ENCODE measurements at regions not wholly inside any gene's neighbourhood (a gene's known extent, or its start where the extent isn't known, plus 50 kb on each side); places are given as distances from the start of the nearest gene placed in this dataset.
"Not testable (repeated sequence)": the region's sequence is repeated elsewhere in the genome, so short reads cannot be mapped to it uniquely, and the experiment has no call there.

DNA sequence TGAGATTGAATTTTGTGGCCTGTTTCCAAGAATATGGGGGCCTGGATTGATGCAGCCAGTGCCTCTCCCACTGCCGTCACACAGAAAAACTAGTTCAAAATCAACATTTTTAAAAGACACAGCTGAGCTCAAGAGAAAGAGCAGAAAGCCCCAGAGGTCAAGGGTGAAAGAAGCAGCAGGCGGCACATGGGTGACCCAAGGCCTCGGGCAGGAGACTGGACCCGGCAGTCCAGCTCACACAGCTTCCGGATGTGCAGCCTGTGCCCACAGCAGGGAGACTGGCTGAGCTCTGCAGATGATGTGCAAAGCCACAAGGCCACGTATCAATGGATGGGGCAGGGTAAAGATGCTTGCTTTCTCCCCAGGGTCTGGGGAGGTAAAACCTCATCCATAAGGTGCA, 50.4 kb upstream of the RNF32 start:
- DNase-seq = no peak

DNA sequence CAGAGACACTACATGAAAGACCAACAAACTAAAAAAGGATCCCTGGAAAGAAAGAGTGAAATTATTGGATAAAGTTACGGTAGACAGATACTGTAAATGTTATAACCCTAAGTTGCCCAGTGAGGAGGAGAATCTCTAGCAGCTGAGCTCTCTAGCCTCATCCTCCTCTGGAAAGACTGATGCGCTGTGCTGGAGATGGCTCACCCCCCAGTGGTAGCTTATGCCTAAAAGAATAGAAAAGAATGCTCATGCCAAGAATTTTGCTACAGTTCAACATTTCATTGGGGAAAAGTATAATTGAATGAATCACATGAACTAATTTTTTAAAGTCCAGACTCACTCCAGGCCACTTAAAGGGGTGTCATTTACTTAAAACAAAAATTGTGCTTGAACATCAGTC, 50.8 kb upstream of the RNF32 start:
- DNase-seq = no peak

DNA sequence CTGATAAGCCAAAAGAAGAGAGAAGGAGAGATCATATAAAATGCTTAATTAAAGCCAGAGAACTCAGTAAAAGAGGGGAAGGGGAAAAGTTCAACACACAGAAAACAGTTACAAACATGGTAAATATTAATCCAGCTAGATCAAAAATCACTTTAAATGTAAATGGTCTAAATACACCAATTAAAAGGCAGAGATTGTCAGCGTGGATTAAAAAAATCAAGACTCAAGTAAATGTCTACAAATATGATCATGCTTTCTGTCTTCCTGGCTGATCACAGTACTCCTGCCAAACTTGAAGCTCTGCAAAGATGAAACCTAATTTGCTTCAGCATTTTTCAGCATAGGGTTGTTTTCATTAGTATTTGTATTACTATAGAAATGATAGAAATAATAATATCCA, 54.6 kb upstream of the RNF32 start:
- no peak for DNase-seq

DNA sequence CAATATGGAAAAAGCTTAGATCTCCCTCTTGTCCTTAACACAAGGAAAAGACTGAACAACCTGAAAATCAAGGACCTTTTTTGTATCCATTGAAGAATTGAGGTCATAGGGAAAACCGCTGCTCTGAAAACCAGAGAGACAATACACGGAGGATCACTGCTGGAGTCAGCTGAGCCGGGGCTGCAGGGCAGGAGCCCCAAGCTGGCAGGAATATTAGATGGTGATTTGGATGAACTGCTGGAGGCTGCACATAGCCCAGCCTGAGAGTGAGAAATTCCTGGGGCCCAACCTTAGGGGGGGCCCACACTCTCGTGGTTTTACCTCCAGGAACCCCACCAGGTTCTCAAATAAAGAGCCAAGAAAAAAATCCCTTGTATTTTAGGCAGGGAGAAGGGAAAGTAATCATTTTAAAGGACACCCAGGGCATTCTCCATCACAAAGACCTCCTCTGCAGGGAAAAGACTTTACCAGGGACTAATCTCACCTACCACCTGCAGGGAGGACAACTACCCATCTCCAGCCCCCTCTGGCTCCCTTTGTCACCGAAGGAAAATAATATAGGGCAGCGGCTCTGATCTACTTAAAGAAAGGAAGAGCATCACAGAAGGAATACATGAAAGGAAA, 55.4 kb upstream of the RNF32 start:
- no peak for DNase-seq

DNA sequence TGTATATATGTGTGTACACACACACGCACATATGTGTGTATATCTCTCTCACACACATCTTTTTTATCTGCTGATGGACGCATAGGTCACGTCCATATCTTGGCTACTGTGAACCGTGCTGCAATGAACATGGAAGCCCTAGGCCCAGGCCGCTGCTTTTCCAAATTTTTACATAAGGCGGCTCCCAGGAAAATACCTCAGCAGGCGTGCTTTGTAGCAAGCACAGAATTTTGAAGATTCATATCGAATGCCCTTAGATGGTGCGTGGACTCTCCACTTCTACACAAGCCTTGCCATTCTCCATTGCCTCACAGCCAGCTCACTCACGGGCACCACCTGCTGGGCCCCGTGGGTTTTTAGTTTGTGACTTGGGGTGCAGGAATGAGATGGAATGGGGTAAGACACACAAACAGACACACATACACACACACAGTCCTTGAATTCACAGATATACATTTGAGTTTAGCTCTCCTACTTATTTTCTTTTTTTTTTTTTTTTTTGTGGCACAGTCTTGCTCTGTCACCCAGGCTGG, 57.9 kb upstream of the RNF32 start:
- no peak for DNase-seq

DNA sequence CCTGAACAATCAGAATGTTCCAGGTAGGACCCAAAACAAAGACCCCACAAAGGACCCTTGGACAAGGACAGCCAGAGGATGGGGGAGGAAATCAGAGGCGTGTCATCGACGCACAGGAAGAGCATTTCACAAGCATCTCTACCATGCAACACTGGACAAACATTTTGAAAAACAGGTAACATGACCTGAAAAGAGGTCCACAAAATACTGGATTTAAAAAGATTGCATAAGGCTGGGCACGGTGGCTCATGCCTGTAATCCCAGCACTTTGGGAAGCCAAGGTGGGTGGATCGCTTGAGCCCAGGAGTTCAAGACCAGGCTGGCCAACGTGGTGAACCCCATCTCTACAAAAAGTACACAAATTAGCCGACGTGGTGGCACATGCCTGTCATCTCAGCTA, 60.5 kb upstream of the RNF32 start:
- no peak for DNase-seq

DNA sequence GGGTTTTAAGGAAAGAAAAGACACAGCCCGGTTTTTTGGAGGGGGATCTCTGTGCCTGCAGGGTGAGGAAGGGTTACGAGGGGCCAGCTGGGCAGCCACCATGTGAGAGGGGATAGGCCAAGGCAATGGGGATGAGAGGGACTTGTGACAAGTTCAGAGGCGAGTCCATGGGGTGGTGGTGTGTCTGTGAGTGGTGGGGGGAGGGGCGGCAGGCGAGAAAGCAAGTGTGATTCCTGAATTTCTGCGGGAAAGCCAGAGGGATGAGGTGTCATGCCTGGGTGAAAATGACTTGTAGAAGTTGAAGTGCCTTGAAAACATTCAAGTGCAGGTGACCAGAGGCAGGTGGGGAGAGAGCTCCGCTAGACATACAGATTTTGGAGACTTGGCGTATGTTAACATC, 61.0 kb upstream of the RNF32 start:
- no peak for DNase-seq

DNA sequence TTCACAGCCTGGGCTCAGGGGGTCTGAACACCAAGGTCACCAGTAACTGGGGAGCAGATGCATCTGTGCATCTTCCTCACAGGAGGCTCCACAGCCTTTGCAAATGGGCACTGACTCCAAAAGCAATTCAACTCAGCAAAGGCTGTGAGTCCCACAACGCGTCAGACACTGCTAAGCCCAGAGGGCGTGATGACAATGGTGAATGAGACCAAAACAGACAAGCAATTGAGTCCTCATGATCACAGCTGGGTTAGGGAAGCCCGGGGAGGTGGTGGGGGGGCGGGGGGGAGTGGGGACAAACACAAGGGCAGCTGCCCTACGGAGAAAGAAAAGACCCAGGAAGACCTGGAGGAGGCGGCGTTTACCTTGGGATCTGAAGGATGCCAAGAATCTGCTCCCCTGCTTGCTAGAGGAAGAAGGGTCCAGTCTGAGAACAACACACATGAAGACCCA, 61.6 kb upstream of the RNF32 start:
- DNase-seq = no peak

DNA sequence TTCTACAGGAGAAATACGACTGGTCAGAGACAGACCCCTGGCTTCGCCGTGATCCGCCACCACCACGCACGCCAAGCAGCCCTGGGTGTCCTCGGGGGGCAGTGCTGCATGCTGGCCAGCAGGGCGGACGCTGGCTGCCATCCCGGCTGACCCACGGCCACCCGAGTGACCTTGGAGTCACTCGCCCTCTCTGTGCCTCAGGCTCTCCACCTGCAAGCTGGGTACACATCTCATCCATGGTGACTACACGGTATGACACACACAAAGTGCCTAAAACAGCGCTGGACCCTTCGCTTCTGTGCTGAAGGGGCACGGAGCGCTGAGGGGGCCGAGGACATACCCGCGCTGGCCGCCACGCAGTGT, 62.0 kb upstream of the RNF32 start:
- DNase-seq = no peak

DNA sequence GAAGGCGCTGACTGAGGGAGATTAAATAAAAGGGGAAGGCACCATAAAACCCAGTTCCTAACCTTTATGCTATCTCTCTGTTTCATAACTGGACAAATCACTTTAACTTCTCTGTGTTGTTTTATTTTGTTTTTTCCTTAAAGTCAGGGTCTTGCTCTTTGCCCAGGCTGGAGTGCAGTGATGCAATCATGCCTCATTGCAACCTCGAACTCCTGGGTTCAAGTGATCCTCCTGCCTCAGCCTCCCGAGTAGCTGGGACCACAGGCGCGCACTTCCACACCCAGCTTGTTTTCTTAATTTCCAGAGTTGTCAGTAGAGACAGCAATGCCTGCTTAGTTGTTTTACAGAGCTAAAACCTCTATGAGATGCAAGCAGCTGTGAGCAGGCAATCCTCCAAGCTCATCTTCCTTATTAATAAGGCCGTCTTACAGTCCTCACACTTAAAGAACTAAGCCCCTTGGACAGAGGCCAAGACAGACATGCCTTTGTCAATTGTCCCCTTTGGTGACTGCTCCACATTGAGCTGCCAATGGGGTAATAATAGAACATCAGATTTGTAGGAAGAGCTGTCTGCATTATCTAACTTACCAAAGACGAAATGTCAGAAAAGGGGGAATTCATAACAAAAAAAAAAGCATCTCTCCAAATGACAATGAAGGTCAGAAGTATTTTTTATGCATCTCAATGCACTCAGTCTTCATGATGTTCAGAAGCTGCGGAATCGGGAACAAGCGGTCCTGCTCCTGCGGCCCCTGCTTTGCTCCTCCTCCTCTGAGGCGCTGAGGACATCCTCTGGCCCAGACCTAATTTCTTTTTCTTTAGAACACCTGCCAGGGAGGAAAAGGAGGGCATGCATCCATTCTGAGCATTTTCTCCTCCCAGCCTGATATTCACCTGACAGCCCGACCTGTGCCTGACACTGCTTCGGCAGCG, 62.7 kb upstream of the RNF32 start:
- DNase-seq = peak; percentile 26

DNA sequence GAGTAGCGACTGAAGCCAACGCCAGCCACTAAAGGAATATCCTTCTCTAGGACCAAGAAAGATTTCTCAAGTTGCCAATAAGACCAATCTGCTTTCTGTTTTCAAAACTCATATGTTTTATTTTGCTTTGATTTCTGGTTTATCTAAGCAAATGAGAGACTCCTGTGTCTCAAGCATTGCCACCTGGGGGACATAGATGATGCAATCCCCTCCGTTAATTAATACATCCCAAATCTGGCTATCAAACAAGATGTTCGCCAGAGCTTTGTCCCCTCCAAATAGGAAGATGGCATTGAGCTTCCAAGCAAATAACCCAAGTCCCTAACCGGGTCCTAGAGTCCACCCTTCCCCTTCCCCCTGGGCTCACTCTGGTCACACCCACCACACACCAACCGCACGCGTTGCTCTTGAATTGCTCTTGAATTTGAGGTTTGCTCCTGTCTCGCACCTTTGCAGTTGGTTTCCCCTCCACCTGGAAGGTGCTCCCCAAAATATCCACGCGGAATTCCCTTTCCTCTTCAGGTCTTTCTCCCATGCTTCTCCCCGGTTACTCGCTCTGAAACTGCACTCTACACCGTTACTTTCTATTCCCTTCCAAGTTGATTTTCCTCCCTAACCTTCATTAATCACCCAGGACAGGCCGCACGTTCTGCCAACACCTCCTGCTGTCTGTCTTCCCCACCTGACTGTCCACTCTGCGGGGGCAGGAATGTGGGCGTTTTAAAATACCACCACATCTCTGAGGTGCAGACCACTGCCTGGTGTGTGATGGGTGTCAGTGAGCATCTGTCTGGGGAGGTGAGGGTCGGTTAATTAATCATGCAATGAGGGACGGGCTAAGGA, 64.1 kb upstream of the RNF32 start:
- no peak for DNase-seq

DNA sequence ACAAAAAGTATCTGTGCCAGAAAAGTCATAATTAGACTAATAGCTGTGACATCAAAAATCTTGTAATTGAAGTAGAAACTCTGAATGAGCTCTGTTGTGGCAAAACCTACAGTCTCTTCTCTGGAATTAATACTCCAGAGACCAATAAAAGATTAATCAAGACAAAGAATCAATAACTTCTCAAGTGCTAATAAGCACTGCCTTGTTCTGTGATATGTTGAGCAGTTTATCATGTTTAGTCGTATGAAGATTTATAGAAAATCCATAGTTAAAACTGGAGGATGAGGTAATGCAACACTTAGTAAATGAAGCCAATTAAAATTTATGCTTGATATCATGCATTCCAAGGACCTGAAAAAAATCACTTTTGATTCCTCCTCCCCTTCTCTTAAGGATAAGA, 72.3 kb upstream of the RNF32 start:
- DNase-seq = no peak

DNA sequence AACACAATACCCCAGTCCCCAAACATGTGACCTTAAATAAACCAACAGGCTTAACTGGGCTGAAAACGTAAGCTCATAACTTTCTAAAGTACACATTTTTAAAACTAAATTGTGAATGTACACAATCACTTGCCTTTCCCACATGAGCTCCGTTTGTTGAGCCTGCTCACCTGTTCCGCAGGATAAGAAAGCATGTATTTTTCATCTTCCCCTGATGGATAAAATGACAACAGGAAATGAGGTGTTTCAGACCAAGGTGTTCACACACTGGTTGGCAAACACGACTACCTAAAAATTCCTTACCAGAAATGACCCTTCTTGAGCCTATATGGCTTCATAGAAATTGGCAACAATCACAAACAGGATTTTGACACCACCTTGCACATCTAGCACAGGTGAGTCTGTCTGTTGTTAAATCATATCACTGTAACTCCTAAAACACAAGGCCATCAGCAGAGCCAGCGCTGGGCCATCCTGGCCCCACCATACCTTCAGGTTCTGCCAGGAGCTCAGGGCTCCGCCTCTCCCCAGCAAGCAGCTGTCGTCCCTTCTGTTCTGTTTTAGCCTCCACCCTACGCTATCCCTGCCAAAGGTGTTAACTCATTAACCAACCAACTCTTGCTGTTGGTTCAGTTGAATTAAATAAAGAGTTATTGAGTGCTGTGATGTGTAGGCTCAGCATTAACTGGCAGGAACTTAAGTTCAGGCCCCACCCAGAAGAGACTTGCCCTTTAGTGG, 73.6 kb upstream of the RNF32 start:
- no peak for DNase-seq

DNA sequence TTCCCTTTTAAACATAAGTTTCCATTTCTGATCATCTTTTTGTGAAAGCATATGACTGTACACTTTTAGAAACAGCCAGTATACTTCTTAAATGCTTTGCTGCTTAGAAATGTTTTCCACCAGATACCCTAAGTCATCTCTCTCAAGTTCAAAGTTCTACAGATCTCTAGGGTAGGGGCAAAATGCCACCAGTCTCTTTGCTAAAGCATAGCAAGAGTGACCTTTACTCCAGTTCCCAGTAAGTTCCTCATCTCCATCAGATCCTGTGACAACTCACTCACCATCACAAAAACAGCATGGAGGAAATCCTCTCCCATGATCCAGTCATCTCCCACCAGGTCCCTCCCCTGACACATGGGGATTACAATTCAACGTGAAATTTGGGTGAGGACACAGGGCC, 75.6 kb upstream of the RNF32 start:
- not testable (repeated sequence) for DNase-seq

DNA sequence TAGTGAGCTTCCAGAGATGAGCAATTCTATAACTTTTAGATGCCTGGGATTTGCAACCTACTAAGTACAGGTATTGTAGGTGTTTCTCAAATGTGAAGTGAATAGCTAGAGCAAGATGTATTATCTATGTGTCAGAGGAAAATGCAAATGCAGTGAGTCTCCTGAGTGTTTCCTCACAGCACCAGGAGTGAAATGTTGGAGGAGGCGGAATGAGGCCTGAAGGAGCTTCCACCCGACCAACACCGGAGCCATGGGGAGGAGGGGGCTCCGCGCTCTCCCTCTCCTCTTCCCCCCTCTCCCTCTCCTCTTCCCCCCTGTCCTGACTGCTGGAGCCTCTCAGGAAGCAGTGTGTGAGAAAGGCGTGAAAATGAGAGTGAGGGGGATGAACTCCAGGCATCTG, 79.9 kb upstream of the RNF32 start:
- DNase-seq = no peak

DNA sequence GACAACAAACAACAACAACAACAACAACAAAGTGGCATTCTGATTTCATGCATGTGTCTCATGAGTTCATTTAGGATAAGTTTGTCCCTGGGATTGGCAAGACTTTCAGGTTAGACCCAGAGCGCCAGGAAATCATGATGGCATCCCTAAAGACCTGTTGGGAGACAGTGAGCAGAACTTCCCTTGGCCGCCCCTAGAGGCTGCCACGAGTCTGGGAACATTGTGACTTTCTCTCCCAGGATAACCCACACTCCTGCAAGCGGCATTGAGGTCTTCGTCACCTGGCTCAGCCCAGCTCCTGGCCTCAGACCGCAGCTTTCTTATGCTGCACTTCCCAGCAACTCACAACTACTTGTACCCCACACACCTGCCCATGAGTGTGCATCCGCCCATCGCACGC, 80.5 kb upstream of the RNF32 start:
- no peak for DNase-seq

DNA sequence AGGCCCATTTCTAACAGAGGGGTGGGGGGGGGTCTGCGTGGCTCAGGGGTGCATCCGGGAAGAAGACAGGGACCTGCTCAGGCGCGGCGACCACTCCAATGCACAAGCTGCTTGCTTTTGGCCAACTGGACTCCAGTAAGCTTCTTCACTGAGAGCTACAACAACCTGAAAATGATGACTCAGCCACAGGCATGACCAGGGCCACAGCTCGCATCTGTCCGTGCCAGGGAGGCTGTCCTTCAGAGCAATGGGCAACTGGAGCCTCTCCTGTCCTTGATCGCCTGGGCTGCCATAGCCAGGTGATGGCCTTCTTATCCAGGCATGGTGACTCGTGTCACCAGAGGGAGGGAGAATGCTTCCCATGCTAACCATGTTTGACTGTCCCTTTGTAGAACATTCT, 81.6 kb upstream of the RNF32 start:
- no peak for DNase-seq

DNA sequence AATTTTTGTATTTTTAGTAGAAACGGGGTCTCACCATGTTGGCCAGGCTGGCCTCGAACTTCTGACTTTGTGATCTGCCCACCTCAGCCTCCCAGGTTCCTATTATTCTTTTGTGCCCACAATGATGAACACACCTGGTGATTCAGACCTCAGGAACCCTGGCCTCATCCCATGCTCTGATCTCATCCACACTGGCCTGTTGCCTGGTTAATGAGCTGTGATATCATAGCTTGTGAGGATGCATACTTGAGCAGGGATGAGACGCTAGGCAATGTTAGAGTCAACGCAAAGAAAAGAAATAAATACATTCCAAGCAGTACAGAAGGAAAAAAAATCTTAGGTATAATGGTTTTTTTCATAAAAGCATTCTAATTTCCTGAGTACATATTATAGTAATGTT, 82.4 kb upstream of the RNF32 start:
- no peak for DNase-seq

DNA sequence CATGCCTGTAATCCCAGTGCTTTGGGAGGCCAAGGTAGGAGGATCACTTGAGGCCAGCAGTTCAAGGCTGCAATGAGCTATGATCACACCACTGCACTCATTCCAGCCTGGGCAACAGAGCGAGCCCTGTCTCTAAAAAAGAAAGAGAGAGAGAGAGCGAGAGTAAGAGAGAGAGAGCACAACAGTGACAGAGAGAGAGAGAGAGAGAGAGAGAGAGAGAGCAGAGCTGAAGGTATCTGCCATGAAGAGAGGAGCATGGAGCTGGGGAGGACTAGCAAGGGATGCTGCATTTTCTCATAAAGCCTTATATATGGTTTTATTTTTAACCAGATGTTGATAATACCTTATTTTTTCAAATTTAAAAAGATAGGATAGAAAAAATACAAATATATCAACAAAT, 84.5 kb upstream of the RNF32 start:
- no peak for DNase-seq

DNA sequence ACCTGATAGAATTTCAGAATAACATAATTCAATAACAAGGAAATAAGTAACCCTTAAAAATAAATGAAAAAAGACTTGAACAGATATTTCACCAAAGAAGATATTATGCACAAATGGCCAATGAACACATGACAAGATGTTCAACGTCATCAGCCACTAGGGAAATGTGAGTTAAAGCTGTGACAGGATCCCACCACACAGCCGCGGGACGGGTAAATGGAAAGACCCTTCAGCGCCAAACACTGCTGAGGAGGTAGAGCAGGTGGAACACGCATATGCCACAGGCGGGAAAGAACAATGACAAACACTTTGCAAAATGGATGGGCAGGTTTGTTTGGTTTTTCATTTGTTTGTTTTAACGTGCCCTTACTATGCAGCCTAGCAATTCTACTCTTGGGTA, 86.1 kb upstream of the RNF32 start:
- DNase-seq = no peak

DNA sequence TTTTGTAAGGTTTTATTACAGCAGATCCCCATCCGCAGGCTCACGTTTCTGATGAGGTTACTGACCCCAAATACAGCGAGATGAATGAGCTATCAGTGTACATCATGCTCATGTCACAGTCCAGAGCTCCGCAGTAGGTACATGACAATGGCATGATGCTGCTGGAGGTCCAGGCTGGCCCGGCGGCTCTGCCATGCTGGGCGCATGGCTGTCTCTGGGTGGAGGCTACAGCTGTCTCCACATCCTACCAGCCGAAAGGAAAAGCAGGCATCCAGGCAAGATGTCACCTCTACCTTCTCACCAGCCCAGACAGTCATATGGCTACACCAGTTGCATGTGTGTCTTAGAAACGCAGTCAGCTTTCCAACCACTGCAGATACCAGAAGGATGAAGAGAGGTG, 90.9 kb upstream of the RNF32 start:
- no peak for DNase-seq

DNA sequence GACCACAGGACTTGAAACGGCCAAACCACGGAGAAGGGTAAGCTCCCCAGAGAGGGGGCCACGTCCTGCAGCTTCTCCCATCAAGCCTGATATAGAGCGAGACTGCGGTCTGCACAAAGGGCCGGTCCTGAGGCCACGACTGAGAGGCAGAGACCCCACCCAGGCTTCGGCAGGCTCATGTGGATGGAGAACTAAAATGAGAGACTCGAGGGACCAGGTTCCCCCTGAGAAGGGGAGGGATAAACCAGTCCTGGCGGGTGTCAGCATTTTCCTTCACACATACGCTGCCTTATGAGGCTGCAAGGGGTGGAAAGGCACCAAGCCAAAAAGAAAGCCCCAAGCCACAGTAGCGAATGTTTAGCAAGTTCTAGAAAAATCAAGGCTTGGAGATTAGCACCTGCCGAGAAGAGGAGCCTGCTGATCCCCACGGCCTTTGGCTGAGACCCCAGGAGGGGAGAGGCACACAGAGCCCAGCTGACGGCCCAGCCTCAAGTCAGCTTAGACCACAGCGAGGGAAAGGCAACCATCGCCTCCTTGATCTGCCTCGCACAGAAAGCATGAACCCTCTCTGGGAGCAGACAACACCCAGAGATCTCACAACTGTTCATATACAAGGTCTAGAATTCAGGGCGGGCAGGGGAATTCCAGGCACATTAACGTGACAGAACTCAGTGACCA, 92.6 kb upstream of the RNF32 start:
- DNase-seq = no peak

All from NCI-H524 treated with DMSO at 0.1 percent for 48 hours (cell line).